K562 (cell line): ENCODE measurements at regions not wholly inside any gene's neighbourhood (a gene's known extent, or its start where the extent isn't known, plus 50 kb on each side); places are given as distances from the start of the nearest gene placed in this dataset.

Experiments
- ARID2 ChIP-seq: fragments of 450-650 bp; IDR thresholded peaks from 2 replicates; pipeline ENCODE4 v1.6.1; 2017; ENCODE audit warnings: antibody characterized with exemption, mild to moderate bottlenecking
- ASH1L ChIP-seq: fragments of 450-650 bp; IDR thresholded peaks from 2 replicates; pipeline ENCODE4 v1.6.1; 2018; ENCODE audit warnings: borderline replicate concordance, mild to moderate bottlenecking, low read depth; ENCODE audit not compliant: partially characterized antibody
- ATF3 ChIP-seq, 2 experiments: fragments of 450-650 bp in 1 of 2; sonication (generic) in 1 of 2; formaldehyde crosslinking in 1 of 2; IDR thresholded peaks in 1 of 2; conservative IDR thresholded peaks in 1 of 2; 2 replicates each; pipeline versions ENCODE4 v1.6.1 to v1.8.1; 2016 to 2023; ENCODE audit warnings: mild to moderate bottlenecking in 2 of 2, moderate library complexity in 2 of 2, inconsistent platforms in 1 of 2, missing genetic modification reagents in 1 of 2
- CREB1 ChIP-seq, 2 experiments: sonication (generic) in 1 of 2; formaldehyde crosslinking in 1 of 2; IDR thresholded peaks; 2 replicates each; pipeline versions ENCODE4 v1.6.1 to v1.8.0; 2012 to 2022; ENCODE audit warnings: inconsistent platforms in 1 of 2, mild to moderate bottlenecking in 1 of 2, missing genetic modification reagents in 1 of 2, moderate library complexity in 1 of 2
- LEF1 ChIP-seq: fragments of 450-650 bp; IDR thresholded peaks from 2 replicates; pipeline ENCODE4 v1.6.1; 2016; ENCODE audit warnings: mild to moderate bottlenecking
- MYBL2 ChIP-seq, 2 experiments: fragments of 450-650 bp in 1 of 2; sonication (generic) in 1 of 2; formaldehyde crosslinking in 1 of 2; IDR thresholded peaks; 2 replicates each; pipeline versions ENCODE4 v1.6.1 to v1.8.1; 2017 to 2022; ENCODE audit warnings: borderline replicate concordance in 1 of 2, inconsistent platforms in 1 of 2, low read depth in 1 of 2, mild to moderate bottlenecking in 1 of 2, missing genetic modification reagents in 1 of 2, moderate library complexity in 1 of 2
- NFE2 ChIP-seq: IDR thresholded peaks from 2 replicates; pipeline ENCODE4 v1.6.1; 2014; ENCODE audit warnings: antibody characterized with exemption, low read depth
- PCBP2 ChIP-seq: fragments of 200-400 bp; formaldehyde crosslinking; IDR thresholded peaks from 2 replicates; pipeline ENCODE4 v1.6.1; 2018; ENCODE audit warnings: low read length, low read depth, mild to moderate bottlenecking, moderate library complexity; ENCODE audit not compliant: poor library complexity, severe bottlenecking
- RBM15 ChIP-seq: fragments of 200-400 bp; formaldehyde crosslinking; IDR thresholded peaks from 2 replicates; pipeline ENCODE4 v1.6.1; 2018; ENCODE audit warnings: mild to moderate bottlenecking, low read length, moderate library complexity; ENCODE audit not compliant: insufficient read depth
- RHOXF2B ChIP-seq: fragments of 250-450 bp; sonication (Bioruptor Pico); conservative IDR thresholded peaks from 2 replicates; pipeline ENCODE4 v1.5.1; 2021
- SAFB ChIP-seq: fragments of 200-400 bp; formaldehyde crosslinking; IDR thresholded peaks from 2 replicates; pipeline ENCODE4 v1.6.1; 2017; ENCODE audit warnings: low read depth, low read length, borderline replicate concordance
- SAFB2 ChIP-seq: fragments of 200-400 bp; formaldehyde crosslinking; IDR thresholded peaks from 2 replicates; pipeline ENCODE4 v1.6.1; 2018; ENCODE audit warnings: borderline replicate concordance, low read length, low read depth, moderate library complexity; ENCODE audit not compliant: severe bottlenecking
- SMARCA4 ChIP-seq: fragments of 450-650 bp; IDR thresholded peaks from 2 replicates; pipeline ENCODE4 v1.6.1; 2016
- SMARCE1 ChIP-seq: fragments of 450-650 bp; IDR thresholded peaks from 2 replicates; pipeline ENCODE4 v1.7.1; 2016; ENCODE audit warnings: mild to moderate bottlenecking
- TSHZ1 ChIP-seq: fragments of 250-450 bp; sonication (Bioruptor Pico); IDR thresholded peaks from 2 replicates; pipeline ENCODE4 v1.4.0; 2020; ENCODE audit warnings: mild to moderate bottlenecking, moderate library complexity
- U2AF2 ChIP-seq: fragments of 200-400 bp; formaldehyde crosslinking; optimal IDR thresholded peaks from 2 replicates; pipeline ENCODE3; 2017; ENCODE audit warnings: low read depth, mild to moderate bottlenecking, low read length
- ZNF24 ChIP-seq: fragments of 450-650 bp; IDR thresholded peaks from 2 replicates; pipeline ENCODE4 v1.6.1; 2016
- ZNF586 ChIP-seq: fragments of 450-650 bp; formaldehyde crosslinking; conservative IDR thresholded peaks from 2 replicates; pipeline ENCODE4 v1.4.0; 2020; ENCODE audit warnings: mild to moderate bottlenecking, moderate library complexity
- ZNF695 ChIP-seq: fragments of 450-650 bp; formaldehyde crosslinking; IDR thresholded peaks from 2 replicates; pipeline ENCODE4 v1.4.0; 2020; ENCODE audit warnings: mild to moderate bottlenecking, moderate library complexity
- TF ChIP-seq, protein P1 (sequence below): fragments of 450-650 bp; IDR thresholded peaks from 2 replicates; pipeline ENCODE4 v1.6.1; 2017; ENCODE audit warnings: antibody characterized with exemption, mild to moderate bottlenecking

DNA sequence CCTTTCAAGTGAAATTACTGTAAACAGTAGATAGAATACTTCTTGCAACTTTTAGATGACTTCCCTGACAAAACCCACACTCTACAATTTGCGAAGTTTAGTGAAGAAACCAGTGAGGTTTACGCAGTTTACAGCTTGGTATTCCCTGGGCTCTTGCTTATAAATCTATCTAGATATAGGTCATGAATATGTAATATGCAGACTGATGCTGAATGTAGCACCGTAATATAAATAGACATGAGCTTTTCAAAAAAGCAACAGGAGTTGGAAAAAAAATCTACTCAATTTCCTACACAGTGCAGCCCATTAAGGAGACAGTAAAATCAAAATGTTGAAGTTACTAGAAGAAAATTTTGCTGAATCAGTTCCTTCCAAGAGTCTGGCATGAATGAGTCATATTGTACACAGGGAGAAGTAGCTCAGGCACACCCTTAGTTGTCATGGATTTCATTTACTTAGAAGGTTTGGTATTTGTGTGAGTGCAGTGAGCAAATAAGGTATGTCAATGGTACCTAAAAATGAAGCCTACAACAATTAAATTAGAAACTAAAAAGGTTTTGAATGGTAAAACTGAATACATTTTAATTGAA is 67.7 kb upstream of the NEUROD6 start (continued):
- TF ChIP-seq TSHZ1 (CRISPR knock-in tag) (no peak), SAFB2 (no peak), ASH1L (no peak), MYBL2 (IDR thresholded peaks at IDR 0.05; ENCODE audit: low read depth) (no peak), MYBL2 (CRISPR knock-in tag; IDR thresholded peaks at IDR 0.05; ENCODE audit: borderline replicate concordance) (no peak), RHOXF2B (CRISPR knock-in tag) (no peak), CREB1 (IDR thresholded peaks at IDR 0.05) (no peak), CREB1 (CRISPR knock-in tag; IDR thresholded peaks at IDR 0.05) (no peak), LEF1 (no peak), RBM15 (no peak), ATF3 (IDR thresholded peaks at IDR 0.05) (peak; percentile 66; the same call in 1 of the 2 replicates), ATF3 (CRISPR knock-in tag; conservative IDR thresholded peaks at IDR 0.05) (no peak), ARID2 (no peak), SMARCA4 (0 out of 2 replicates have a peak, but pooled peaks have one; percentile 29), SMARCE1 (0 out of 2 replicates have a peak, but pooled peaks have one; percentile 20), NFE2 (peak; percentile 63), ZNF695 (CRISPR knock-in tag) (no peak), PCBP2 (no peak), ZNF586 (no peak), SAFB (no peak), U2AF2 (no peak), ZNF24 (no peak)
- TF ChIP-seq, protein P1, sequence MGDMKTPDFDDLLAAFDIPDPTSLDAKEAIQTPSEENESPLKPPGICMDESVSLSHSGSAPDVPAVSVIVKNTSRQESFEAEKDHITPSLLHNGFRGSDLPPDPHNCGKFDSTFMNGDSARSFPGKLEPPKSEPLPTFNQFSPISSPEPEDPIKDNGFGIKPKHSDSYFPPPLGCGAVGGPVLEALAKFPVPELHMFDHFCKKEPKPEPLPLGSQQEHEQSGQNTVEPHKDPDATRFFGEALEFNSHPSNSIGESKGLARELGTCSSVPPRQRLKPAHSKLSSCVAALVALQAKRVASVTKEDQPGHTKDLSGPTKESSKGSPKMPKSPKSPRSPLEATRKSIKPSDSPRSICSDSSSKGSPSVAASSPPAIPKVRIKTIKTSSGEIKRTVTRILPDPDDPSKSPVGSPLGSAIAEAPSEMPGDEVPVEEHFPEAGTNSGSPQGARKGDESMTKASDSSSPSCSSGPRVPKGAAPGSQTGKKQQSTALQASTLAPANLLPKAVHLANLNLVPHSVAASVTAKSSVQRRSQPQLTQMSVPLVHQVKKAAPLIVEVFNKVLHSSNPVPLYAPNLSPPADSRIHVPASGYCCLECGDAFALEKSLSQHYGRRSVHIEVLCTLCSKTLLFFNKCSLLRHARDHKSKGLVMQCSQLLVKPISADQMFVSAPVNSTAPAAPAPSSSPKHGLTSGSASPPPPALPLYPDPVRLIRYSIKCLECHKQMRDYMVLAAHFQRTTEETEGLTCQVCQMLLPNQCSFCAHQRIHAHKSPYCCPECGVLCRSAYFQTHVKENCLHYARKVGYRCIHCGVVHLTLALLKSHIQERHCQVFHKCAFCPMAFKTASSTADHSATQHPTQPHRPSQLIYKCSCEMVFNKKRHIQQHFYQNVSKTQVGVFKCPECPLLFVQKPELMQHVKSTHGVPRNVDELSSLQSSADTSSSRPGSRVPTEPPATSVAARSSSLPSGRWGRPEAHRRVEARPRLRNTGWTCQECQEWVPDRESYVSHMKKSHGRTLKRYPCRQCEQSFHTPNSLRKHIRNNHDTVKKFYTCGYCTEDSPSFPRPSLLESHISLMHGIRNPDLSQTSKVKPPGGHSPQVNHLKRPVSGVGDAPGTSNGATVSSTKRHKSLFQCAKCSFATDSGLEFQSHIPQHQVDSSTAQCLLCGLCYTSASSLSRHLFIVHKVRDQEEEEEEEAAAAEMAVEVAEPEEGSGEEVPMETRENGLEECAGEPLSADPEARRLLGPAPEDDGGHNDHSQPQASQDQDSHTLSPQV, result no peak
